ENCODE measurements at regions not wholly inside any gene's neighbourhood (a gene's known extent, or its start where the extent isn't known, plus 50 kb on each side); places are given as distances from the start of the nearest gene placed in this dataset.

- Histone ChIP-seq H3K79me2 (ENCODE audit: insufficient read depth, low read length) (no peaks in the 10 kb centered on the region), H3K27ac (ENCODE audit: low read depth, low read length) (no peak overlapping the region), H4K20me1 (ENCODE audit: insufficient read depth) (no peaks in the 10 kb centered on the region), H2AFZ (ENCODE audit: low read depth, low read length, poor library complexity, severe bottlenecking) (no peak overlapping the region), H3K9me3 (ENCODE audit: control insufficient read depth in 1 of 2, insufficient read depth in 1 of 2, low read depth in 1 of 2, low read length in 2 of 2) (0 out of 4 replicates have a peak, but pooled peaks cover 0 to 4% of the 10 kb centered on the region in 2 experiments), H3K4me3 (replicated peaks in 1 of 2; ENCODE audit: low read depth in 1 of 2, low read length in 2 of 2) (no peak overlapping the region), H3K9ac (ENCODE audit: low read length) (no peak overlapping the region), H3K27me3 (ENCODE audit: insufficient read depth, low read length) (no peaks in the 10 kb centered on the region), H3K4me1 (ENCODE audit: control insufficient read depth in 1 of 2, insufficient read depth in 2 of 2, low read length in 2 of 2) (no peaks in the 10 kb centered on the region), H3K36me3 (ENCODE audit: control insufficient read depth in 1 of 2, insufficient read depth in 2 of 2, low read length in 2 of 2) (no peaks in the 10 kb centered on the region), H3K9me2 (ENCODE audit: insufficient read depth) (no peaks in the 10 kb centered on the region), H3K4me2 (ENCODE audit: low read length) (no peak overlapping the region)
- intact Hi-C loops (cut with micrococcal nuclease), result no loop called here
- DNase-seq (ENCODE audit: low read depth, low spot score) (no peak), ATAC-seq (no peak)
- RAD21 ChIA-PET (ENCODE audit: low non-redundant PET in 1 of 2, low total read pairs in 2 of 2, uncharacterized antibody in 2 of 2, unreplicated experiment in 2 of 2), result no interaction called here
- POLR2A ChIA-PET, result no interaction called here
- BruUV-seq (replicated peaks), result no TSS peak
- CTCF ChIA-PET, result no interaction called here
- TF ChIP-seq FOSL1 (IDR thresholded peaks at IDR 0.05; ENCODE audit: low read depth) (no peak), CTCF (IDR thresholded peaks at IDR 0.05 in 2 of 3, conservative IDR thresholded peaks at IDR 0.05 in 1 of 3; ENCODE audit: borderline replicate concordance in 1 of 3, insufficient read depth in 1 of 3, low read depth in 2 of 3, low read length in 2 of 3) (no peak), CEBPB (IDR thresholded peaks at IDR 0.05; ENCODE audit: low read depth) (no peak), EZH2 (IDR thresholded peaks at IDR 0.05) (no peak), EZH2phosphoT487 (IDR thresholded peaks at IDR 0.05; ENCODE audit: borderline replicate concordance) (no peak), CBX3 (IDR thresholded peaks at IDR 0.05; ENCODE audit: low read depth) (no peak), RAD21 (IDR thresholded peaks at IDR 0.05; ENCODE audit: low read depth) (no peak), EGR1 (IDR thresholded peaks at IDR 0.05; ENCODE audit: low read depth) (no peak), ATF3 (IDR thresholded peaks at IDR 0.05) (no peak), YY1 (IDR thresholded peaks at IDR 0.05; ENCODE audit: extremely low read depth, insufficient replicate concordance, low read depth, low read length) (no peak), TCF7L2 (IDR thresholded peaks at IDR 0.05; ENCODE audit: borderline replicate concordance, extremely low read depth, insufficient read depth, insufficient read length) (no peak), JUND (IDR thresholded peaks at IDR 0.05) (no peak), SIN3A (IDR thresholded peaks at IDR 0.05; ENCODE audit: low read depth) (no peak), POLR2A (IDR thresholded peaks at IDR 0.05; ENCODE audit: borderline replicate concordance, extremely low read depth, insufficient read depth, insufficient read length) (no peak), SP1 (IDR thresholded peaks at IDR 0.05; ENCODE audit: low read depth) (no peak), SRF (IDR thresholded peaks at IDR 0.05; ENCODE audit: low read depth) (no peak), MAX (IDR thresholded peaks at IDR 0.05) (no peak), ZNF274 (IDR thresholded peaks at IDR 0.05; ENCODE audit: low read depth, low read length) (no peak)
These were observed 308.1 kb upstream of the CHST9 start for GRCh38 chr18:27493182-27493581.

Measured in HCT116 (cell line).